K562 (cell line): ENCODE measurements at regions not wholly inside any gene's neighbourhood (a gene's known extent, or its start where the extent isn't known, plus 50 kb on each side); places are given as distances from the start of the nearest gene placed in this dataset.

ENCODE experiments used
- ATAC-seq: fragments of 200-7000 bp; cut with Tn5 transposase; 3 replicates; pipeline ENCODE4 v1.9.1; 2020; ENCODE audit warnings: moderate library complexity
- BruUV-seq: library from RNA; stranded (reverse); fragments of 400-500 nt; replicated peaks from 2 replicates; lab custom pipeline; 2021; lab: Mats Ljungman, UMichigan
- CTCF ChIA-PET: fragments of 300-600 bp; formaldehyde crosslinking; extraction: SDS; loops from one replicate; lab custom pipeline; 2021; ENCODE audit warnings: low intra/inter-chr PET ratio; lab: Yijun Ruan, JAX
- POLR2A ChIA-PET: fragments of 300-600, 350-650 bp; sonication (Branson Sonifier 250); formaldehyde crosslinking; extraction: SDS; loops from one replicate; lab custom pipeline; 2021; ENCODE audit warnings: antibody characterized with exemption, inconsistent platforms; lab: Yijun Ruan, JAX
- DNase-seq, 4 experiments: peaks; one replicate each; pipeline versions ENCODE4 v3.0.0 to v3.0.0-alpha.2; 2011 to 2018; ENCODE audit warnings: low spot score in 3 of 4, mixed read lengths in 3 of 4; ENCODE audit errors: extremely low read depth in 1 of 4
- FAIRE-seq: peaks from 2 replicates; lab custom pipeline; 2011; peaks lifted over from hg19 to GRCh38; lab: Jason Lieb, UNC
- H2AFZ ChIP-seq: 2 replicates; pipeline ENCODE4 v1.6.0; 2011; ENCODE audit warnings: low read depth, low read length, control low read depth, inconsistent platforms
- H3K27ac ChIP-seq: fragments of 200-600 bp; 3 replicates; pipeline ENCODE4 v1.8.0; 2011; ENCODE audit warnings: low read depth, mild to moderate bottlenecking, control low read depth, inconsistent platforms, low read length, moderate library complexity, mixed read lengths; ENCODE audit errors: extremely low read depth
- H3K27me3 ChIP-seq, 2 experiments: fragments of 300-600 bp in 1 of 2; 2 replicates in 1 of 2; 3 replicates in 1 of 2; pipeline versions ENCODE4 v1.6.0 to v1.8.0; 2011; ENCODE audit warnings: inconsistent platforms in 2 of 2, low read length in 2 of 2, mild to moderate bottlenecking in 1 of 2, mixed read lengths in 1 of 2, moderate library complexity in 1 of 2; ENCODE audit not compliant: control insufficient read depth in 2 of 2, insufficient read depth in 2 of 2
- H3K36me3 ChIP-seq: fragments of 300-600 bp; 3 replicates; pipeline ENCODE4 v1.8.0; 2011; ENCODE audit warnings: mild to moderate bottlenecking, low read length, inconsistent platforms; ENCODE audit not compliant: control insufficient read depth, insufficient read depth
- H3K4me1 ChIP-seq, 2 experiments: fragments of 200-600 bp in 1 of 2; replicated peaks in 1 of 2; 2 replicates in 1 of 2; 3 replicates in 1 of 2; pipeline versions ENCODE4 v1.5.1 to v1.8.0; 2011; ENCODE audit warnings: inconsistent platforms in 2 of 2, low read length in 2 of 2, mild to moderate bottlenecking in 1 of 2, mixed read lengths in 1 of 2, moderate library complexity in 1 of 2; ENCODE audit not compliant: control insufficient read depth in 2 of 2, insufficient read depth in 2 of 2
- H3K4me2 ChIP-seq: 2 replicates; pipeline ENCODE4 v1.6.1; 2011; ENCODE audit warnings: low read length, control low read depth, inconsistent platforms, mixed read lengths; ENCODE audit not compliant: insufficient read depth
- H3K4me3 ChIP-seq: fragments of 200-600 bp; sonication (generic), shearing (Covaris generic); 2 replicates; pipeline ENCODE4 v1.5.1; 2016; ENCODE audit warnings: control low read depth, inconsistent platforms
- H3K79me2 ChIP-seq: fragments of 200-600 bp; 3 replicates; pipeline ENCODE4 v1.8.0; 2011; ENCODE audit warnings: low read length, inconsistent platforms; ENCODE audit not compliant: control insufficient read depth, insufficient read depth
- H3K9ac ChIP-seq, 2 experiments: 2 replicates each; pipeline versions ENCODE4 v1.6.0 to v1.6.1; 2011; ENCODE audit warnings: low read depth in 2 of 2, low read length in 2 of 2, control low read depth in 1 of 2, inconsistent platforms in 1 of 2, mild to moderate bottlenecking in 1 of 2, mixed read lengths in 1 of 2; ENCODE audit not compliant: insufficient read depth in 1 of 2
- H3K9me1 ChIP-seq: one replicate; pipeline ENCODE4 v1.6.0; 2011; ENCODE audit warnings: inconsistent platforms, mild to moderate bottlenecking, low read length, moderate library complexity; ENCODE audit not compliant: control insufficient read depth, insufficient read depth
- H3K9me3 ChIP-seq: replicated peaks from 2 replicates; pipeline ENCODE4 v1.5.1; 2011; ENCODE audit warnings: low read depth, low read length, inconsistent platforms; ENCODE audit not compliant: control insufficient read depth, insufficient read depth
- H4K20me1 ChIP-seq: replicated peaks from 2 replicates; pipeline ENCODE4 v1.6.1; 2011; ENCODE audit warnings: low read length, inconsistent platforms, mixed read lengths; ENCODE audit not compliant: control insufficient read depth, insufficient read depth
- ARNT ChIP-seq, 2 experiments: fragments of 450-650 bp; IDR thresholded peaks; 2 replicates each; pipeline ENCODE4 v1.6.1; 2016; ENCODE audit warnings: mild to moderate bottlenecking in 1 of 2
- CUX1 ChIP-seq: fragments of 200-800 bp; sonication (Bioruptor generic); IDR thresholded peaks from 2 replicates; pipeline ENCODE4 v1.6.1; 2016; ENCODE audit warnings: missing genetic modification characterization, missing compliant biosample characterization
- GATAD2B ChIP-seq: fragments of 450-650 bp; IDR thresholded peaks from 2 replicates; pipeline ENCODE4 v1.6.1; 2017; ENCODE audit warnings: mild to moderate bottlenecking, borderline replicate concordance
- HSF4 ChIP-seq: fragments of 250-450 bp; sonication (Bioruptor Pico); IDR thresholded peaks from 2 replicates; pipeline ENCODE4 v2.1.2; 2022; ENCODE audit warnings: mild to moderate bottlenecking, moderate library complexity, borderline replicate concordance
- NFE2 ChIP-seq: IDR thresholded peaks from 2 replicates; pipeline ENCODE4 v1.6.1; 2014; ENCODE audit warnings: antibody characterized with exemption, low read depth
- NFIX ChIP-seq: fragments of 250-450 bp; sonication (Bioruptor Pico); IDR thresholded peaks from 2 replicates; pipeline ENCODE4 v1.4.0; 2020; ENCODE audit warnings: low read depth, mild to moderate bottlenecking, moderate library complexity
- PHB ChIP-seq: fragments of 250-450 bp; sonication (Bioruptor Pico); IDR thresholded peaks from 2 replicates; pipeline ENCODE4 v1.5.0; 2021
- RBM39 ChIP-seq: fragments of 200-400 bp; formaldehyde crosslinking; optimal IDR thresholded peaks from 2 replicates; pipeline ENCODE3; 2018; ENCODE audit warnings: low read depth, low read length
- SMAD2 ChIP-seq: fragments of 150-350 bp; IDR thresholded peaks from 2 replicates; pipeline ENCODE4 v1.6.1; 2014; ENCODE audit warnings: low read depth, mild to moderate bottlenecking, low read length
- ZNF134 ChIP-seq: fragments of 250-450 bp; sonication (Bioruptor Pico); conservative IDR thresholded peaks from 2 replicates; pipeline ENCODE4 v1.4.0; 2020
- ZNF695 ChIP-seq: fragments of 450-650 bp; formaldehyde crosslinking; IDR thresholded peaks from 2 replicates; pipeline ENCODE4 v1.4.0; 2020; ENCODE audit warnings: mild to moderate bottlenecking, moderate library complexity
- WGBS: fragments of 100-300 bp; shearing (Covaris generic); methylation state at CpG from one replicate; pipeline ENCODE4 v1.1.6; 2016; ENCODE audit warnings: low coverage, mixed read lengths; ENCODE audit not compliant: insufficient coverage; ENCODE audit errors: missing lambda C conversion rate; 5-methylcytosine and 5-hydroxymethylcytosine counted together
- in situ Hi-C: fragments of 300-500 bp; cut with MboI; formaldehyde crosslinking; loops from 4 replicates; pipeline ENCODE4 v1.15.0; 2018; ENCODE audit warnings: inconsistent platforms, mixed read lengths
- intact Hi-C: fragments of 100-400 bp; cut with micrococcal nuclease; formaldehyde crosslinking; loops from 2 replicates; pipeline ENCODE4 v1.14.2; 2022
- TF ChIP-seq, protein P1 (sequence below): fragments of 150-350 bp; IDR thresholded peaks from 2 replicates; pipeline ENCODE4 v1.6.1; 2014; ENCODE audit warnings: low read depth, mild to moderate bottlenecking, low read length, borderline replicate concordance

- CTCF ChIA-PET: no interaction called here
- Histone ChIP-seq H3K9ac (no peak overlapping the region), H3K27me3 (no peaks in the 10 kb centered on the region), H3K4me3 (no peak overlapping the region), H2AFZ (peak overlapping the region; percentile 34; the same call in 1 of the 2 replicates), H3K36me3 (no peaks in the 10 kb centered on the region), H4K20me1 (no peaks in the 10 kb centered on the region), H3K79me2 (no peaks in the 10 kb centered on the region), H3K9me3 (no peaks in the 10 kb centered on the region), H3K27ac (peak overlapping the region; percentile 51; the same call in 1 of the 3 replicates), H3K4me1 (peaks cover 12 to 17% of the 10 kb centered on the region in 2 experiments; a peak in 4 of 5 replicates), H3K4me2 (no peak overlapping the region), H3K9me1 (no peaks in the 10 kb centered on the region)
- intact Hi-C loops: loop anchor here (2.0 to 10.0 kb wide), 5 partner anchors 115 to 837 kb away; no protein-coding TSS in a partner anchor
- BruUV-seq: no TSS peak
- no peak for FAIRE-seq
- ATAC-seq: no peak
- in situ Hi-C loops: loop anchor here (25.0 kb wide), 1 partner anchor 543 kb away; the partner anchor contains the start of gene TRIB2
- POLR2A ChIA-PET: interaction anchor here (0.9 to 1.2 kb wide), 3 partner anchors 9 to 50 kb away, joined by 3 to 7 read pairs (median 3); no protein-coding TSS in a partner anchor
- TF ChIP-seq NFIX (no peak), HSF4 (no peak), RBM39 (no peak), PHB (CRISPR knock-in tag) (no peak), GATAD2B (no peak), SMAD2 (no peak), CUX1 (CRISPR knock-in tag) (no peak), ZNF695 (CRISPR knock-in tag) (no peak), ARNT (IDR thresholded peaks at IDR 0.05) (no peak), NFE2 (no peak), ZNF134 (no peak)
- TF ChIP-seq, protein P1, sequence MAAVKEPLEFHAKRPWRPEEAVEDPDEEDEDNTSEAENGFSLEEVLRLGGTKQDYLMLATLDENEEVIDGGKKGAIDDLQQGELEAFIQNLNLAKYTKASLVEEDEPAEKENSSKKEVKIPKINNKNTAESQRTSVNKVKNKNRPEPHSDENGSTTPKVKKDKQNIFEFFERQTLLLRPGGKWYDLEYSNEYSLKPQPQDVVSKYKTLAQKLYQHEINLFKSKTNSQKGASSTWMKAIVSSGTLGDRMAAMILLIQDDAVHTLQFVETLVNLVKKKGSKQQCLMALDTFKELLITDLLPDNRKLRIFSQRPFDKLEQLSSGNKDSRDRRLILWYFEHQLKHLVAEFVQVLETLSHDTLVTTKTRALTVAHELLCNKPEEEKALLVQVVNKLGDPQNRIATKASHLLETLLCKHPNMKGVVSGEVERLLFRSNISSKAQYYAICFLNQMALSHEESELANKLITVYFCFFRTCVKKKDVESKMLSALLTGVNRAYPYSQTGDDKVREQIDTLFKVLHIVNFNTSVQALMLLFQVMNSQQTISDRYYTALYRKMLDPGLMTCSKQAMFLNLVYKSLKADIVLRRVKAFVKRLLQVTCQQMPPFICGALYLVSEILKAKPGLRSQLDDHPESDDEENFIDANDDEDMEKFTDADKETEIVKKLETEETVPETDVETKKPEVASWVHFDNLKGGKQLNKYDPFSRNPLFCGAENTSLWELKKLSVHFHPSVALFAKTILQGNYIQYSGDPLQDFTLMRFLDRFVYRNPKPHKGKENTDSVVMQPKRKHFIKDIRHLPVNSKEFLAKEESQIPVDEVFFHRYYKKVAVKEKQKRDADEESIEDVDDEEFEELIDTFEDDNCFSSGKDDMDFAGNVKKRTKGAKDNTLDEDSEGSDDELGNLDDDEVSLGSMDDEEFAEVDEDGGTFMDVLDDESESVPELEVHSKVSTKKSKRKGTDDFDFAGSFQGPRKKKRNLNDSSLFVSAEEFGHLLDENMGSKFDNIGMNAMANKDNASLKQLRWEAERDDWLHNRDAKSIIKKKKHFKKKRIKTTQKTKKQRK: no peak
- DNase-seq: no peak
- WGBS: 84% methylated on average over 6 of the region's 6 CpGs
These were observed 423.3 kb downstream of the LPIN1 start for GRCh38 chr2:12169721-12170120.
